Adipocyte (in vitro differentiated cells): ENCODE measurements at regions not wholly inside any gene's neighbourhood (a gene's known extent, or its start where the extent isn't known, plus 50 kb on each side); places are given as distances from the start of the nearest gene placed in this dataset.
A peak's percentile ranks its signal among the peaks of the same experiment; 100 is the strongest.

Experiments
- DNase-seq: peaks from one replicate; pipeline ENCODE4 v3.0.0-alpha.2; 2015; ENCODE audit warnings: low read depth
- H3K27me3 ChIP-seq: replicated peaks from 2 replicates; pipeline ENCODE4 v1.7.0; 2013; ENCODE audit warnings: mild to moderate bottlenecking, low read length, moderate library complexity; ENCODE audit not compliant: control insufficient read depth, insufficient read depth
- H3K36me3 ChIP-seq: 2 replicates; pipeline ENCODE4 v1.7.0; 2013; ENCODE audit warnings: low read length, mild to moderate bottlenecking, moderate library complexity; ENCODE audit not compliant: control insufficient read depth, insufficient read depth, severe bottlenecking
- H3K4me1 ChIP-seq: 2 replicates; pipeline ENCODE4 v1.7.0; 2013; ENCODE audit warnings: mild to moderate bottlenecking, low read length, moderate library complexity; ENCODE audit not compliant: control insufficient read depth, insufficient read depth
- H3K4me3 ChIP-seq: 2 replicates; pipeline ENCODE4 v1.7.0; 2013; ENCODE audit warnings: mild to moderate bottlenecking, low read length, moderate library complexity
- H3K9ac ChIP-seq: 2 replicates; pipeline ENCODE4 v1.7.0; 2013; ENCODE audit warnings: mild to moderate bottlenecking, low read length, moderate library complexity
- H3K9me3 ChIP-seq: 2 replicates; pipeline ENCODE4 v1.7.0; 2013; ENCODE audit warnings: mild to moderate bottlenecking, low read length, moderate library complexity; ENCODE audit not compliant: control insufficient read depth

GRCh38 chr10:88062385-88062784 is 199.0 kb downstream of the PTEN start:
- Histone ChIP-seq H3K9me3 (no peaks in the 10 kb centered on the region), H3K4me3 (no peak overlapping the region), H3K4me1 (peaks cover 26% of the 10 kb centered on the region), H3K9ac (no peak overlapping the region), H3K36me3 (no peaks in the 10 kb centered on the region), H3K27me3 (no peaks in the 10 kb centered on the region)
- no peak for DNase-seq

- Histone ChIP-seq H3K27me3 (no peaks in the 10 kb centered on the region), H3K4me3 (no peak overlapping the region), H3K9ac (no peak overlapping the region), H3K4me1 (peaks cover 26% of the 10 kb centered on the region), H3K36me3 (no peaks in the 10 kb centered on the region), H3K9me3 (no peaks in the 10 kb centered on the region)
- peak; percentile 65 for DNase-seq
Observed at GRCh38 chr10:88062798-88063472, 199.5 kb downstream of the PTEN start.

- no peak overlapping the region for H3K9ac ChIP-seq
- no peak overlapping the region for H3K4me3 ChIP-seq
- H3K27me3 ChIP-seq, result no peaks in the 10 kb centered on the region
- no peaks in the 10 kb centered on the region for H3K9me3 ChIP-seq
- peaks cover 26% of the 10 kb centered on the region for H3K4me1 ChIP-seq
- peak; percentile 22 for DNase-seq
- H3K36me3 ChIP-seq, result no peaks in the 10 kb centered on the region
Observed at GRCh38 chr10:88063861-88064557, 200.6 kb downstream of the PTEN start.

GRCh38 chr10:88064608-88065382 is 201.4 kb downstream of the PTEN start:
- DNase-seq, result peak; percentile 92
- Histone ChIP-seq H3K4me3 (no peak overlapping the region), H3K27me3 (no peaks in the 10 kb centered on the region), H3K36me3 (no peaks in the 10 kb centered on the region), H3K9ac (no peak overlapping the region), H3K9me3 (no peaks in the 10 kb centered on the region), H3K4me1 (peaks cover 26% of the 10 kb centered on the region)

- peaks cover 26% of the 10 kb centered on the region for H3K4me1 ChIP-seq
- no peaks in the 10 kb centered on the region for H3K9me3 ChIP-seq
- no peak for DNase-seq
- H3K36me3 ChIP-seq, result no peaks in the 10 kb centered on the region
- no peak overlapping the region for H3K9ac ChIP-seq
- no peak overlapping the region for H3K4me3 ChIP-seq
- H3K27me3 ChIP-seq, result no peaks in the 10 kb centered on the region
Observed at GRCh38 chr10:88065383-88066049, 202.1 kb downstream of the PTEN start.

- Histone ChIP-seq H3K27me3 (no peaks in the 10 kb centered on the region), H3K9ac (no peak overlapping the region), H3K4me1 (peaks cover 26% of the 10 kb centered on the region), H3K4me3 (no peak overlapping the region), H3K36me3 (no peaks in the 10 kb centered on the region), H3K9me3 (no peaks in the 10 kb centered on the region)
- no peak for DNase-seq
Observed at GRCh38 chr10:88066319-88066718, 202.9 kb downstream of the PTEN start.

- Histone ChIP-seq H3K4me3 (no peak overlapping the region), H3K27me3 (no peaks in the 10 kb centered on the region), H3K9ac (no peak overlapping the region), H3K4me1 (peaks cover 26% of the 10 kb centered on the region), H3K9me3 (no peaks in the 10 kb centered on the region), H3K36me3 (no peaks in the 10 kb centered on the region)
- DNase-seq, result no peak
Observed at GRCh38 chr10:88066876-88067275, 203.5 kb downstream of the PTEN start.

GRCh38 chr10:88067737-88068136 is 204.3 kb downstream of the PTEN start:
- no peaks in the 10 kb centered on the region for H3K27me3 ChIP-seq
- no peaks in the 10 kb centered on the region for H3K36me3 ChIP-seq
- H3K4me3 ChIP-seq, result no peak overlapping the region
- H3K9ac ChIP-seq, result no peak overlapping the region
- DNase-seq, result no peak
- no peaks in the 10 kb centered on the region for H3K9me3 ChIP-seq
- peaks cover 22% of the 10 kb centered on the region for H3K4me1 ChIP-seq

- H3K4me1 ChIP-seq, result peaks cover 6% of the 10 kb centered on the region
- no peak overlapping the region for H3K4me3 ChIP-seq
- DNase-seq, result no peak
- no peak overlapping the region for H3K9ac ChIP-seq
- H3K36me3 ChIP-seq, result no peaks in the 10 kb centered on the region
- H3K27me3 ChIP-seq, result no peaks in the 10 kb centered on the region
- H3K9me3 ChIP-seq, result no peaks in the 10 kb centered on the region
Observed at GRCh38 chr10:88069338-88069737, 205.9 kb downstream of the PTEN start.

GRCh38 chr10:88070080-88070880 is 206.9 kb downstream of the PTEN start:
- no peak overlapping the region for H3K4me3 ChIP-seq

More at GRCh38 chr10:88070080-88070880, 206.9 kb downstream of the PTEN start:
- no peaks in the 10 kb centered on the region for H3K9me3 ChIP-seq
- H3K27me3 ChIP-seq, result no peaks in the 10 kb centered on the region
- H3K9ac ChIP-seq, result no peak overlapping the region
- H3K4me1 ChIP-seq, result no peaks in the 10 kb centered on the region
- no peaks in the 10 kb centered on the region for H3K36me3 ChIP-seq
- peak; percentile 59 for DNase-seq
